IPS DF 4.7 (cell line): ENCODE measurements at regions not wholly inside any gene's neighbourhood (a gene's known extent, or its start where the extent isn't known, plus 50 kb on each side); places are given as distances from the start of the nearest gene placed in this dataset.
"Not testable (repeated sequence)": the region's sequence is repeated elsewhere in the genome, so short reads cannot be mapped to it uniquely, and the experiment has no call there.

Experiments used
- DNase-seq: peaks from one replicate; pipeline ENCODE4 v3.0.0-alpha.2; 2013; ENCODE audit warnings: low spot score; ENCODE audit errors: extremely low read depth

DNA sequence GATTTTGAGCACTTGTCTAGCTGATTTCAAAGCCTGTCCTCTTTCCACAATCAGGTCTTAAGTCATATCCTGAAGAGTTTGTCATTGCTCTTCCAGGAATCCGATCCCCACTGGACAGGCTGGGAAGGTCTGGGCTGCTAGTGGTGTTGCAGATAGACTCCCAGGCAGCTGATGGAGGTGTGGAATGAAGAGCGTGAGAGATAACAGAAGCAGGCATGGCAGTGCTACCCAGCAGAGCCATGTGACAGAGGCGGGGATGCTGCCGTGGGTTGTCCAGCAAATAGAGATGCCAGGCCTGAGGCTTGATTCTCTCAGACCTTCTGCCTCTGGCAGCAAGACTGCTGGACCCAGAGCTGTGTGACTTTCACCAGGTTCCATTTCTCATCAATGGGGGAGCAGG is 116.5 kb upstream of the EEPD1 start:
- DNase-seq, result no peak

DNA sequence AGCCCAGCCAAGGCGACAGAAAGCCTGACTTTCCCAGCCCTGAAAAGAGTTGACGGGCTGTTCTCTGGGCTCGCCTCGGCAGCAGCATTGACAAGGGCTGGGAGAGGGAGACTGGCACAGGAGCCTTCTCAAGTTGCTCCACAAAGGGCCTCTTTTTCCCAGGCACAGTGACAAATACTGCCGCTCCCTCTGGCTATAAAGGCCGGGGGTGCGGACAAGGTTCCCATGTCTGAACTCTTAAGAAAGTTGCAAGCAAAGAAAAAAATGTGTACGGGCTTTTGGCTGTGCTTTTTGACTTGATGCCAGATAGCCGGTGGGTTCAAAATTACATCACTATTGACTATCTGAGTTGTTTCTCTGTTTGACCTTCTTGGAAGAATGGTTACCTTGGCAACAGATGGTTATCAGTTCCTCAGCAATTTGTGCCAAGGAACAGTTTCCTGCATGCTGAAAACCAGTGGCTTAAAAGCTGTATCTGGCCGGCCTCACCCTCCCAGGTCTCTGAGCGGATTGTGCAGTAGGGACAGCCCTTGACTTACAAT is 115.9 kb upstream of the EEPD1 start:
- DNase-seq, result no peak

DNA sequence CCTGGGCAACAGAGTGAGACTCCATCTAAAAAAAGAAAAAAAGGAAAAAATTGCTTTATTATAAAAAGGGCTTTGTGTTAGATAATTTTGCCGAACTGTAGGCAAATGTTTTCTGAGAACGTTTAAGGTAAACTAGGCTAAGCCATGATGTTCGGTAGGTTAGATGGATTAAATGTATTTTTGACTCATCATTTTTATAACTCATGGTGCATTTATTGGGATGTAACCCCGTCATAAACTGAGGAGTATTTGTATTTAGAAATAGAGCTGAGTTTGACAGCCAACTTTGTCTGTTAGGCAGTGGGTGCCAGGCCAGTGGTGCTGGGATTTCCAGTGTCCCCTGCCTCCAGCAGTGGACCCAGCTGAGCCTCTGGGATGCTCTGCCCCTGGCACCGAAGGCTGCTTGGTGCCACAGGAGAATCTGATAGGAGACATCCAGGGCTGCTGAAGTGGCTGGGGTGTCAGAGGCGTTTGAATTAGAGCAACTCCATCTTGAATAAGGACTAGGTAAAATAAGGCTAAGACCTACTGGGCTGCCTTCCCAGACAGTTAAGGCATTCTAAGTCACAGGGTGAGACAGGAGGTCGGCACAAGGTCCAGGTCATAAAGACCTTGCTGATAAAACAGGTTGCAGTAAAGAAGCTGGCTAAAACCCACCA is 114.9 kb upstream of the EEPD1 start:
- no peak for DNase-seq

DNA sequence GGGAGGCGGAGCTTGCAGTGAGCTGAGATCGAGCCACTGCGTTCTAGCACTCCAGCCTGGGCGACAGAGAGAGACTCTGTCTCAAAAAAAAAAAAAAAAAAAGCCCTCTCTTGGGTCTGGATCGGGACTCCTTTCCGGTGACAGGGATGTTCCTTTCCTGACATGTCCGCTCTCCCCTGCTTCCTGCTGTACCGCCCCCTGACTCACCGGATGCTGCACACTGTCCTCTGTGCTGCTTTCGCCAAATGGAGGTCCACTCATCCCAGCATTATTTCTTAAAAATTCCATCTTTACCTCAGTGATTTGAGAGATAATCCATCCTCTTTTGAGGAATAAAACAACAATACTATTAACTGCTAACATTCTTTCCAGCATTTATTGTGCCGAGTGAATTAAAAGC is 113.8 kb upstream of the EEPD1 start:
- no peak for DNase-seq

DNA sequence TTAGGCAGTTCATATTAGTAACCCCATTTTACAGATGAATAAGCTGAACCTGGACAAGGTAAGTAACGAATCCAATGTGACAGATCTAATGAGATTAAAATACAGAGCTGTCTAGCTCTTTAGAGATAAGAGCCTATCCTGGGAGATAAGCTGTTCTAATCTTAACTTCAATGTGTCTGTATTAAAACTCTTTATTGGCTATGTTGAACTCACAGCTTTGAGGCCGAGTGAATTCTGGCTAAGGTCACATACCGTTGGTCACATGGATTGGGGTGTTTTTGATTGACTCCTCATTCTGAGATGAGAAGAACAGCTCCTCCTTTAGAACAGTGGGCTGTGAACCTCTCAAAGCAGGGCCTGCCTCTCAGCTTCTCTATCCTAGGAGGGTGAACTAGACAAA is 113.4 kb upstream of the EEPD1 start:
- DNase-seq, result no peak

DNA sequence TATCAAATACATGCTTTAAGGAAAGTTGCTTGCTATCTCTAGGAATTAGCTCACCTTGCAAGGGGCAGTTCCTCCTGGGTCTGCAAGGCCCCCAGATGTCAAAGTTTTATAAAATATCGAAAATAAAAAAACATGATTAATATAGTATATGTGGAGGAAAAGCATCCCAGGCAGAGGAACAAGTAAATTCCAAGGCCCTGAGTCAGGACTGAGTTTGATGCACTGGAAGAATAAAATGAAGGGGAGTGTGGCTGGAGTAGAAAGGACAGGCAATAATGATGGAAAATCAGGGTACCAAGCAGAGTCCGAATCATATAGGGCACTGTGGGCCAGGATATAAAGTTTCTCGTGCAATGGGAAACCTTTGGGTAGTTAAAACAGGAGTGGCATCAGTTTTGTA is 112.4 kb upstream of the EEPD1 start:
- DNase-seq, result no peak

DNA sequence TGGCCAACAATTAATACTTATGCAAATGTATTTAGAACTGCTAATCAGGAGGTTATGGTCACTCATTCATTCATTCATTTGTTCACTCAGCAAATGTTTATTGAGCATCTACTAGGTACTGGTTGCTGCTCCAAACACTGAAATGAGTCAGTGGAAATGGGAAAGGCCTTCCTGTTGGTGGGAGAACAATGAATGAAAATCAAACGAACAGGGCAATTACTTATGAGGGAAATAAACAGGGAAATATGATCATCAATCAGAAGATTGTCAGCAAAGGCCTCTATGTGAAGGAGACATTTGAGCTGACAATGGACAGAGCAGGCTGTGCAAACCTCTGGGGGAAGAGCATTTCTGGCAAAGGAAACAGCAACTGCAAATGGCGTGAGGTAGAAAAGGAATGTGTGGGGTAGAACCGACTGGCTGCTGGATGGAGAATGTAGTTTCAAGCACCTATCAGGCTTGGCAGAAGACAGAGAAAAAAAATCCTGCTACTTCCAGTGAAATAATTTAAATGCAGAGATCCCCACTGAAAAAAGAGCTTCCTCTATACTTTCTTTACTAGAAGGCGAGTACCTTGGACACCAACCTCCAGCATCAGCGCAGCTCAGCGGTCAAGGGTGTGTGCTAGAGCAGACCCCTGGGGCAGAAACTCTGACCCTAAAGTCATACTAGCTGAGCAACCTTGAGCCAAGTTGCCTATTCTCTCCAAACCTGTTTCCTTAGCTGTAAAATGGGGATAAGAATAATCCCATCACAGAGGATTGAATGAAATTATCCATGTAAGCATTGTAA is 108.8 kb upstream of the EEPD1 start:
- DNase-seq, result no peak

DNA sequence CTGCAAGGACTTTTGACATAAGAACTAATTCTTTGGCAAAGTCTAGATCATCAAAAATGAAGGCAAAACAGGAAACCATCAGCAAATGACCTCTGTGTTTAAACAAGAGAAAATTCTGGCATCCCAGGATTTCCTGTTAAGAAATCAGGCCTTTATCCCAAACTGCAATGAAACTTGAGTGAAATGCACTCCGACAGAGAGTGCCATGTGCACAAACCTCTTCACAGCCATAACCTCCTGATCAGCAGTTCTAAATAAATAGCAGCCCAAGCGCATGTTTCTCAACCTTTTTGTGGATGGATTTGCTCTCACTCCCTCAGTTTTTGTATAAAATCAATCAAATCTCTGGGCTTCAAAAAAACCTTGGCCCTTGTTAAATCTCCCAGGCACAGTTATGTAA is 107.7 kb upstream of the EEPD1 start:
- DNase-seq, result no peak

DNA sequence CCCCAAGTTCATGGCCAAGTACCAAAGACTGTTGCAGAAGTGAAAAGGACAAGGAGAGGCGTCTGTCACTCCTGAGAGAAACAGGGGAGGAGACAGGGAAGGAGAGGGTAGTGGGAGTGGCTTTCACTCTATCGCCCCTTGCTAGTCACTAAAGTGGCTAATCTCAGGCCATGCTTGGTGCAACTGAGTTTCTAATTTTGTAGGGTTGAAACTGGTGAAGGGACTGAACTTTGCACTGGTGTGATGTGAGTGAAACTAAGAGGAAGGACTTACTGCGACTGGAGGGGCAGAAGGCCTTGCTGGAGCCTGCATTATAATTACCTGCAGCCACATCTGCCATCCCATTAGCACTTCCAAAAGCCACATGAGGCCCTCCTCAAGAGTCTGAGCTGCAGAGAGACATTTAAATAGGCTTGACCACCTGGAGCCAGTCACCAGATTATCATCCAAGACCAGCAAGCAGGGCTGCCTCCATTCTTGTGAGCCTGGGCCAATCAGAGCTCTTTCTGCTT is 107.2 kb upstream of the EEPD1 start:
- DNase-seq, result no peak

DNA sequence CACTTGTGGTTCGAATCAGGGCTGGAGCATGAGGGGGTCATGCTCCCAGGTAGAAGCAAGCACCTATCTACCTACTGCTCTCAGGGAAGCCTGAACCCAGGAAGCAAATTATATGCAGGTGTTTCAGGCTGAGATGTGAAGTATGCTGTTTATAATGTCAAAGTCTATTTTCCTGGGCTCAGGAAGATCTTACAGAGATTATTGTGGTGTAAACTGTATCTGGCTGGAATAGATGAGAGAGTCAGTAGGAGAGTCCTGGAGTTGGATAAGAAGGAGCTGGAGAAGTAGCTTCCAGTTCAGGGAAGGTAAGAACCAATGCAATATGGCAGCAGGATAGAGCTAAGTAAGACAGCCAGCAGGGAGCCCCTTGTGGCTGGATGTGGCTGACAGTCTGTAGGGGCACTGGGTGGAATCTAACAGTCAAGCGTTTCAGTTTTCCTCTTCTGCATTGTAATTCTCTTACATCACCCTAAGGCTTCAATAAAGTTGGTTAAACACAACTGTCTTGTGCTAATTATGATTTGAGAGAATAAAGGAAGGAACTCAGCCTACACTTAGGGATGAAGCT is 105.9 kb upstream of the EEPD1 start:
- no peak for DNase-seq

DNA sequence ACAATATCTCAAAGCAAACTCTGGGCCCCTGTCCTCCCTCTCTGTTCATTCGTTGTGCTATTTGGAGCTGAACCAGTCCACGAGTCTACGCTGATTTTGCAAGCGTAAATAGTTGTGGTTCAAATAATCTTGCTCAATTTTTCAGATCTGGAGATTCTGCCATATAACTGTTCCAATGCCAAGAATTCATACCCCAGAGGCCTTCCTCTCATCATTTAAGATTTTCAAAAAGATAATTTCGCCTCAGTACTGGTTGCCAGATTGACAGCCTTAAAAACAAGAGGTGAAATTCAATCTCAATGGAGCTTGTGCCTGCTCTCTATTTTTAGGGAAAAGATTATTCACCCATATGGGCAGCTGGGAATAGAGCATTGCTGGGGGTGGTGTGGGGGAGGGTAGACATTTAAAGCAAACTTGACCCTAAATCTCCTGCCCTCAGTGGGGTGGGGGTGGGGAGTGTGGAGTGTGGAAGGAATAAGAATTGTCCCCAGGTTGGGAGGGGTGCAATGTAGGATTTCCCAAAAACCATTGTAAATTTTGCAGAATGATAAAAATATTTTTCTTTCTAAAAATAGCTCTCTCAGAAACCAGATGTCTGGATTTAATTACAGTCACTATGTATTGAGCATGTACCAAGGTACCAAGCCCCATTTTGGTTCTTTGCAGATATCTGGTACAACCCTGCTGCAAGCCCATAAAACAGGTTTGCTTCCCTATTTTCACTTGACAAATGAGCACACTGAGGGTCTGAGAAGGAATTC is 104.7 kb upstream of the EEPD1 start:
- DNase-seq, result no peak

DNA sequence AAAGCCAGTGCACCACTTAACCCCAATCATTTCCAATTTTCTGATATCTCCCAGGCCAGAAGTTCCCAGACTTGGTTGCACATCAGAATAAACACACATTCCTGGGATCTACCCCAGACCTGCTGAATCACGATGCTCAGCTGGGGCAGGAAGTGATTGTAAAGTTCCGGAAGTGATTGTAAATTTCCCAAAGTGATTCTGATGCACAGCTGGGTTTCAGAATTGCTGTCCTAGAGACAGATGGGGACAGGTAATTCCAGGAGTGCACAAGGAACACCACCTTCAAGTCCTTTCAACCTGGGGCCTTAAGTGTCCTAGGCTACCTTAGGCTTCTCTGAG is 104.2 kb upstream of the EEPD1 start:
- no peak for DNase-seq

DNA sequence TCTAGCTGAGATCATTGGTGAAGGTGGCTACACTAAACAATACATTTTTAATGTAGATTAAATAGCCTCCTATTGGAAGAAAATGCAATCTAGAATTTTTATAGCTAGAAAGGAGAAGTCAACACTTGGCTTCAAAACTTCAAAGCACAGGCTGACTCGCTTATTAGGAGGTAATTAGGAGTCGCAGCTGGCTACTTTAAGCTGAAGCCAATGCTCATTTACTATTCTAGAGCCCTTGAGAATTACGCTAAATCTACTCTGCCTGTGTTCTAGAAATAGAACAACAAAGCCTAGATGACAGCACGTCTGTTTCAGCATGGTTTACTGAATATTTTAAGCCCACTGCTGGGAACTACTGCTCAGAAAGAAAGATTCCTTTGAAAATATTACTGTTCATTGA is 101.6 kb upstream of the EEPD1 start:
- DNase-seq, result no peak

DNA sequence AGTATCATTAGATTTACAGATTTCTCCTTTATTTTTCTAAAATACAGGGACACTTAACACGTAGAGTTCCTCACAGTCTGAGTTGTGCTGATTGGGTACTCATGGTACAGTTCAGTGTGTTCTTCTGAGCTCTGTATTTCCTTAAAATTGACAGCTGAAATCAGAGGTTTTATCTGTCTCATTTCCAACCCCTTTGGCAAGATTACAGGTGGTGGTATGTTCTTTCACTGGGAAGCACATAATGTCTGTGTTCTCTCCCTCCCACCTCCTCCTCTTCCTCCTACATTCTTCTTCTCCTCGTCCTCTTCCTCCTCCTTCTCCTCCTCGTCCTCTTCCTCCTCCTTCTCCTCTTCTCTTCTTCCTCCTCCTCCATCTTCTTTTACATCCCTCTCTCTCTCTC is 99.5 kb upstream of the EEPD1 start:
- DNase-seq, result no peak

DNA sequence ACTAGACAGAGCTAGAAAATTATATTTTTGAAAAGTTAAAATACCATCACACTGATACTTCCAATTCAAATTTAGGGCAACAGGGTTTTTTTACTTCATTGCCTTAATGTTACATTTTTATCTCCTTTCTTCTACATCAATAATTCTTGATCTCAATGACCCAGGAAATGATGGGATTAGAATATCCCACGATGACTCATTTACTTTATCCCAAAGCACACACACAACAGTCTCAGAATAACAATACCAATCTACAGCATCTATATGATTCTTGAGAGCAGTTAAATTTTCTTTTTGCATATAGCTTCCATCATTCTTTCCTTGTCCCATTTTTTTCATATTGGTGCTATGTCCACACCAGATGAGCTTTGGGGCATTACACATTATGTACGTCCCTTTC is 98.4 kb upstream of the EEPD1 start:
- no peak for DNase-seq

DNA sequence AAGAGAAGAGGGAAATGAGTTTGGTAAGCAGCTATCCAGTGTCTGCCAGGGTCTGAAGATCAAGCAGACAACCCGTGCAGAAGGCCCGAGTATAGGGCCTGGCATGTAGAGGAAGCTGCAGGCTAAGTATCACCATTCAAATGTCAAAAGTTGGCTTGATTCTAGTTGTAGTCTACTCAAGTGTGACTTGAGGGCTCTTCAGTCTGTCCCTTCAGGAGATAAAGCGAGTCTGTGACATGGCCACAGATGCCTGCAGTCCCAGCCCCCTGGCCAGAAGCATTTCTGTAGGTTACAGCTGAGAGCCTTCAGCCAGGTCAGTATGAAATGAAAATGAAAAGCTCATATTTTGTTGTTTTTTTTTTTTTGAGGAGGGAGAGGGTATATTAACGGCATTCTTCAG is 97.8 kb upstream of the EEPD1 start:
- no peak for DNase-seq

DNA sequence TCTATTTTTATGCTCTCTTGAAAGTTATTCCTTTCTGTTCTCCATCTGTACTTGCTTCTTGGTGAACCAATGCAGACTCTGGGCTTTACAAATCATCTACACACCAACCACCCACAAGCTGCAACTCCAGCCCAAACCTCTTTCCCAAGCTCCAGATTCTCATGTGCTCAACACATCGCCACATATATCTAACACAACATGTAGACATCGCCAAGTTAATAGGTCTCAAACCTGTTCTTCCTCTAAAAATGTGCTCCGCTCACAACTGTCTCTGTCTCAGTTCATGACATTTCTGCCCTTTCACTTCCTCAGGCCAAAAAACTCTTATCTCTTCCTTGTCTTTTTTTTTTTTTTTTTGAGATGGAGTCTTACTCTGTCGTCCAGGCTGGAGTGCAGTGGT is 95.7 kb upstream of the EEPD1 start:
- no peak for DNase-seq

DNA sequence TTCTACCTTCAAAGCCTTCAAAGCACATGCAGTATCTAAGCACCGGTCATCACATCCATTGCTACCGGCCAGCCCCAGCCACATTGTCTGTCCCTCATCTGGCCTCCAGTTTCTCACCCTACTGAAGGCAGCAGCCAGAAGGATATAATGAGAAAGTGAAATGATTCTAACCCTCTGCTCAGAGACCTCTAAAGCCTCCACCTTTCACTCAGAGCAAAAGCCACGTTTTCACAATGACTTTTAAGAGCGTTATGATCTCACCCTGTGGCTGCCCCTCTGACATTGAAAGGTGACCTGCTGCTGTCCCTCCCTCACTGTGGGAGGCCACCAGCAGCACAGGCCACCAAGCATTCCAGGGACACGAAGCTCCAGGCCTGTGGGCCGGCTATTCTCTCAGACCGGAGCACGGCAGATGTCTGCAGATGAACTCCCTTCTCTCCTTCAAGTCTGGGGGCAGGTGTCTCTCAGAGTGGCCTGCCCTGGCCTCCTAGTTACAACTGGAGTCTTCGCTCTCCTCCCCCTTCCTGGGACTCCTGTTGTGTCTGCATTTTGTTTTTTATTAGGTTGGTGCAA is 94.9 kb upstream of the EEPD1 start:
- DNase-seq, result no peak

DNA sequence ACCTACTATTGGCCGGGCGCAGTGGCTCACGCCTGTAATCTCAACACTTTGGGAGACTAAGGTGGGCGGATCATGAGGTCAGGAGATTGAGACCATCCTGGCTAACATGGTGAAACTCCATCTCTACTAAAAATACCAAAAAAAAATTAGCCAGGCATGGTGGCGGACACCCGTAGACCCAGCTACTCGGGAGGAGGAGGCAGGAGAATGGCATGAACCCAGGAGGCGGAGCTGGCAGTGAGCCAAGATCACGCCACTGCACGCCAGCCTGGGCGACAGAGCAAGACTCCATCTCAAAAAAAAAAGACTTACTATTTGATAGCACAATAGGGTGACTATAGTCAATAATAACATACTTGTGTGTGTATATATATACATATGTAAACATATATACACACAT is 92.7 kb upstream of the EEPD1 start:
- not testable (repeated sequence) for DNase-seq

DNA sequence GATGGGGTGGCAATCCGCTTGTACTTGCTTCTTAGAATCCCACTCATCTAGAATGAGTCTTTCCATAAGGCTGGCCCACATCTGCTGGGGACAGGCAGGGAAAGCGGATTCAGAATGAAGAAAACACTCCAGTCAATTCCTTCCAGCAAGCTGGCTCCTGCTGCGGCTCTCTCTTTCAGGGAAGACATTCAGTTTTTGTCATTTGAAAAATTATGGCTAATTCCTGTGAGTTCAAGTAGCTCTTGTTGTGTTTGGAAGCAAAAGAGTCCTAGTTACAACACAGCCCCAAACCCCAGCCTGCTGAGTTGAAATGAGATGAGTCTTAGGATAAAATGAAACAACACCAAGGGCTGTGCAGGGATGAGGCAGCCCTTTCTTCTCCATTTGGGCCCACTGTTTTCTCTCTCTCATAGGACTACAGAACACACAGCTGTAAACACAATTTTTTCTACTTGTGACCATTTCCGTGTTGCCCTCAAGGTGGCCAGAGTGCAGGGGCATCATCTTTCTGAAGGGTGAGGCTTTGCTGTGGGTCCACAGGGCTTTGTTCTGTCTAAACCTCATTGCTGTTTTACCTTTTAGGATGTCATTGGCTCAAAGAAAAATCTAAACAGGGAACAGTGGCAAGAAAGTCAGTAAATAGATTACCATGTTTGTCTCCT is 90.8 kb upstream of the EEPD1 start:
- DNase-seq, result no peak

DNA sequence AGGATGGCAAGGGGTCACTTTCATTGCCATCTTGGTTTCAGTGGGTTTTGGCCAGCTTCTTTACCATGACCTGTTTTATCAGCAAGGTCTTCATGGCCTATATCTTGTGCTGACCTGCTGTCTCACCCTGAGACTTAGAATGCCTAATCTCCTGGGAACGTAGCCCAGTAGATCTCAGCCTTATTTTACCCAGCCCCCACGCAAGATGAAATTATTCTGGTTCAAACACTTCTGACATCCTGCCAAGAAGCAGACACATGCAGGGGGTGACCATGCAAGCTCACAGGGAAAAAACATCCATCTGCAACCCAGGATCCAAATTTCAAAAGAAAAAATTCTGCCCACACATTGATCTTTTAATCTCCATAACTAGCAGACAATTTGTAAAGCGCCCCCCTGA is 88.4 kb upstream of the EEPD1 start:
- DNase-seq, result no peak
